GM19397 (cell line): ENCODE measurements at regions not wholly inside any gene's neighbourhood (a gene's known extent, or its start where the extent isn't known, plus 50 kb on each side); places are given as distances from the start of the nearest gene placed in this dataset.
"Not testable (repeated sequence)": the region's sequence is repeated elsewhere in the genome, so short reads cannot be mapped to it uniquely, and the experiment has no call there.

Experiments used
- ATAC-seq: cut with Tn5 transposase; IDR thresholded peaks from one replicate; pipeline ENCODE4 v1.9.1; 2021; ENCODE audit warnings: mild to moderate bottlenecking, moderate library complexity; ENCODE audit not compliant: unreplicated experiment

DNA sequence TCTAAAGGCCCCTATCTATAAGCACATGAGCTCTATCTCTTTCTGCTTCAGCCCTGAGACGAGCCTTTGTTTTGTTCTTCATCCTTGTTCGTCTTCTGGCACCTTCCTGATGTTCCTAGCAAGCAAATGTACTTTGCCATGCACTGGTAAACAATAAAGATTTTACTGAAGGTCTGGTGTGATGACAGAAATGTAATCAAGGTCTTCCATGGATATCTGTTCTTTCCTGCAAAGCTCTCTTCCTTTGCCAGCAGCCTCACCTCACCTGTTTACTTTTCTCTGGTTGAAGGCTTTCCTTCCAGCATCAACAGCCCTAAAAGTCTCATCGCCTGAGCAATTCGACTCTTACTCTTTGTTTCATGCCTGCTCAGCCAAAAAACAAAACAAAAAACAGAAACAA lies 330.3 kb downstream of the PCNX1 start:
- no peak for ATAC-seq

- ATAC-seq = no peak
Observed at GRCh38 chr14:71238835-71239234, 331.6 kb downstream of the PCNX1 start.

GRCh38 chr14:71240171-71240570 lies 332.9 kb downstream of the PCNX1 start:
- ATAC-seq = no peak

DNA sequence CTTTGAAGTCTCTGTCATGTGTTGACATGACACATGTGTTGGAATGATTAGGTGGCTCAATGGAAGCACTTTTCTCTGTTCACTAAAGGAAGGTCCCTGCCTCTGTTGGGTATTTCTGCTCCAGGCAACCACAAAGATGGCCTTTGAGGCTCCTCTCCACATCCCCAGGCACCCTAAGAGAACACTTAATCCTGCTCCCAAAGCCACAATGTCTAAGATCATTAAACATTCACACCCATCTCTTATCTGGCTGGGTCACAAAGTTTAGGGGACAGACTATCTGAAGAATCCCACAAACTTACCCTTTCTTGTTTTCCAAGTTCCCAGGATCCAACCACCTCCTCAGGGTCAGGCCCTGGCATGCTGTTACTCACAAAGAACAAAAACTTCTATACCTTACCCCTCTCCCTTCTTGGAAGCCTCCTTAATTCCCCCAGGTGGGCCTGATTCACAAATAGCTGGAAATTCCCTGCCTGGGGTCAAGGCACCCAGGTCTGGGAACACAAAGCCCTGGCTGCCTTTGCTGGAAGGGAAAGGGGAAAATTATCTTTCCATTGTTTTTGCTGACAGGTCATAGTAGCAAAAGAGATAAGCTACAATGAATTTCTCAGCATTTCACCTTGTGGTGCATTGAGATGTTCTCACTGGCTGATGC lies 333.7 kb downstream of the PCNX1 start:
- no peak for ATAC-seq

GRCh38 chr14:71242237-71242748 lies 335.0 kb downstream of the PCNX1 start:
- no peak for ATAC-seq

GRCh38 chr14:71243697-71244096 lies 336.4 kb downstream of the PCNX1 start:
- no peak for ATAC-seq

GRCh38 chr14:71244341-71244740 lies 337.1 kb downstream of the PCNX1 start:
- ATAC-seq = no peak

DNA sequence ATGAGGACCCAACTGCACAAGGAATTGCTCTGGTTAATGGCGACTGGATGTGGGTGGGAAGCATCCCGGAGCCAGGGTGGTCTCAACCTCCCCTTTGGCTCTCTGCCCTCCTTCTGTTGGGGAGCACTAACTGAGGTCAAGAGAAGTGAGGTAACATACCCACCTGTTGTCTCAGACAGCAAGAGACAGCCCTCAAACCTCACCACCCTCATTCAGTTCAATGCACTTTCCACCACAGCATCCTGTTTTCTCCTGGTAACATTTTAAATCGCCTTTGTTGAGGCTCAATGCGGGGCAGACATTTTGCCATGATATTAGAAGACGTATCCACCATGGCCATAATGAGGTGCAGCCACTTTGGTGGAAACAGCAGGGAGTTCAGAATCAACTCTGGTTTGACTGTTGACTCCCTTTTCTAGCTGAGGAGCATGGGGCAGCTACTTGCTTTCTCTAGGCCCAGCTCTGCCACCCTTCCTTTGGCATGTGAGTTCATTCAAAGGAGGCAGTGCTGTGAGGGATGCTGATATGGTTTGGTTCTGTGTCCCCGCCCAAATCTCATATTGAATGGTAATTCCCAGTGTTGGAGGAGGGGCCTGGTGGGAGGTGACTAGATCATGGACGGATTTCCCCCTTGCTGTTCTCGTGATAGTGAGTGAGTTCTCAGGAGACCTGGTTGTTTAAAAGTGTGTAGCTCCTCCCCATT lies 338.6 kb downstream of the PCNX1 start:
- ATAC-seq = no peak

- ATAC-seq = no peak
Observed at GRCh38 chr14:71246539-71246938, 339.3 kb downstream of the PCNX1 start.

DNA sequence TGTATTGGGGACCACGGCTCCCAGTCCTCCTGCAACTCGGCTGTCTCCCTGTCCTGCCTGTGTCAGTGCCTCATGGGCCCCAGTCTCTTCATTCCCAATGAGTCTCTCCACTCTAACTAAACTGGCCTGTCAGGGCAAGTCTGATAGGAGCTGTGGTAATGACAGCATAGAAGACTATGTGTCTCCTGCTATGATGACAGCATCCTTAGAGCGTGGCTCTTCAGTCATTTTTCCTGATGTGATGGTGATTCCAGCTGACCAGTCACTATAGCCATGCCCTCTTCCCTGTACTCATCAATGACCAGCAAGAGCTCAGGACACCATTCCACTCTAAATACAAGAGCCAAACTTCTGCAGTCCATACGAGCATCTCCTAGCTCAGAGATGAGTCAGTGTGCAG lies 339.8 kb downstream of the PCNX1 start:
- ATAC-seq = no peak

DNA sequence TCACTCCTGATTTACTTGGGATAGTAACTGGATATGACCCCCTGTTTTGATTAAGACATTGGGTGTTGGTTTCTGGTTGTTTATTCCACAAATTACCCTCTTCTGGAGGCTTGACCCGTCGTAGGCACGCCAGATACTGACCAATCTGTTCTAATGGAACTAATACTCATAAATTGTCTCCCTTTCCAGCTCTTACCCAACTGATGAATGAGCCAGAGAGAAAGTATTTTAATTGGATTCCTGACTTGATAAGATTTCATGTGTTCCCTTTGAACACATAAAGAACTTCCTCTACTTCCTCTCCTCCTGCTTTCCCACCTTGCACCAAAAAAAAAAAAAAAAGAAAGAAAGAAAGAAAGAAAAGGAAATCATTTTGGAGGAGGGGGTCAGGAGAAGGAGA lies 340.9 kb downstream of the PCNX1 start:
- ATAC-seq = no peak

- ATAC-seq = no peak
Observed at GRCh38 chr14:71250347-71250746, 343.1 kb downstream of the PCNX1 start.

DNA sequence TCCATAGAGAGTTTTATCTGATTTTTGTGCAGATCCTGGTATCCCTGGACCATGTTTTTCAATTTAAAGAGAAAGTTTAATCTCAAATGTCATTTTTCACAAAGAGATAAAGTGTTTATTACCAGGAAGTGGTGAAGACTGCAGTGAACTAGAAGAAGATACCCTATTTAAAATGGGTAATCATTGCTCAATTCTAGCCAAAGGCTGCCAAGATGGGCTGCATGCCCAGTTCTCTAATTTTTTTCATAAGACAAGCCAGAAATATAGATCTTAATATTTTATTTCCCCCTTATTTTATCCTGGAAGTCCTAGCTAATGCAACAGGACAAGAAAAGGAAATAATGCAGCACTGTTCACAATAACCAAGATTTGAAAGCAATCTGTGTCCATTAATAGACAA lies 343.5 kb downstream of the PCNX1 start:
- ATAC-seq = no peak

- ATAC-seq = not testable (repeated sequence)
Observed at GRCh38 chr14:71254091-71254719, 346.9 kb downstream of the PCNX1 start.

DNA sequence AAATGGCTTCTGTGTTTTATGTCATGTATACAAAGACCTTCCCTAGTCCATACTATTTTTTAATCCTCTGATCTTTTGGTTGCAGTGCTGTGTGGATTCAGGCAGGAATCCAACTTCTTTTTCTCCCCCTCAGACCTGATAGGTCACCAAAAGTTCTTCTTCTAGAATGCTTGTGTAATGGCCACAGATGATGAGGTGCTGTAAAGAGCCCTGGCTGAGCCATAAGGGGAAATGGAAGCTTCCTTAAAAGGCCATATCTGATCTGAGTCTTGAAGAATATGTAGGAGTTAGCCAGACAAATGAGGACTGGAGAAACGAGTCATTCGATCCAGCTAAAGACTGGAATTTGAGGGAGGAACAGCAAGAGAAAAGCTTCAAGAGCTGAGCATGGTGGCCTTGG lies 353.9 kb downstream of the PCNX1 start:
- ATAC-seq = no peak

GRCh38 chr14:71262441-71262840 lies 355.2 kb downstream of the PCNX1 start:
- ATAC-seq = no peak

DNA sequence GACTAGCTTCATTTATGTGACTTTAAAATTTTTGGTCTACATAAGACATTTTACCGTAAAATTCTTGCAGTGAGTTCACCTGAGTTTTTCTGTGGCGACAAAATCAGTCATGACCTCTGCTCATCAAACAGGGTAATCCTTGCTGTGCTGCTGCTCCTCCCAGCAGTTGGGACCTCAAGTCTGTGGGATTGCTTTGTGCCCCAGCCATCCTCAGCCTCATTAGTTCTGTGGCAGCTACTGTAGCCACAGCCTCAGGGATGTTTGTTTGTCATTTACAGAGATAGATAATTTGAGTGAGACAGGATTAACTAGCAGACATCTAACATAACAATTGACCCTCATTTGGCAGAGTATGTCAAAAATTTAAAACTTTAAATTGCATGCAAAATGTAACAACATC lies 357.0 kb downstream of the PCNX1 start:
- ATAC-seq = no peak

GRCh38 chr14:71267007-71267513 lies 359.8 kb downstream of the PCNX1 start:
- no peak for ATAC-seq

DNA sequence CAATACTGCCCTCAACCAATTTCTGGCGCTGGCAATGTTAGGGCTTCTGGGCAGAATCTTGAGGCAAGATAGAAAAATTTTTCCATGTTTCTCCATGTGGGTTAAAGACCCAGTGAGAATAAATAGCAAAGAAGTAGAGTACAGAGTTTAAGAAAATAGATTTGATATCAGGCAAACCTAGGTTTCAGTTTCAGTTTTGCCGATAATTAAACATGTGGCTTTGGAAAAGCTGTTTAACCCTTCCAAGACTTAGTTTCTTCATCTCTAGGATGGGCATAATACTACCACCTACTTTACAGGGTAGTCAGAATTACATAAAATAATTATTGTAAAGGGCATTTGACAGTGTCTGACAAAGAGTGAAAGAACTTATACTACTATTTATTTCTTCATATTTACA lies 360.4 kb downstream of the PCNX1 start:
- no peak for ATAC-seq

DNA sequence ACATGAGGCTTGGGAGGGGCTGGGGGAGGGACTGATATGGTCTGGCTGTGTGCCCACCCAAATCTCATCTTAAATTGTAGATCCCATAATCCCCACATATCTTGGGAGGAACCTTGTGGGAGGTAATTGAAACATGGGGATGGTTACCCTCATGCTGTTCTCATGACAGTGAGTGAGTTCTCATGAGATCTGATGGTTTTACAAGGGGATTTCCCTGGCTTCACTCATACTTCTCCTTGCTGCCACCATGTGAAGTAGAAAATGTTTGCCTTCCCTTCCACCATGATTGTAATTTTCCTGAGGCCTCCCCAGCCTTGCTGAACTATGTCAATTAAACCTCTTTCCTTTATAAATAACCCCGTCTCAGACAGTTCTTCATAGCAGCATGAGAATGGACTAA lies 362.9 kb downstream of the PCNX1 start:
- no peak for ATAC-seq

- ATAC-seq = no peak
Observed at GRCh38 chr14:71271166-71271945, 364.1 kb downstream of the PCNX1 start.
